ENCODE measurements at regions not wholly inside any gene's neighbourhood (a gene's known extent, or its start where the extent isn't known, plus 50 kb on each side); places are given as distances from the start of the nearest gene placed in this dataset.

DNA sequence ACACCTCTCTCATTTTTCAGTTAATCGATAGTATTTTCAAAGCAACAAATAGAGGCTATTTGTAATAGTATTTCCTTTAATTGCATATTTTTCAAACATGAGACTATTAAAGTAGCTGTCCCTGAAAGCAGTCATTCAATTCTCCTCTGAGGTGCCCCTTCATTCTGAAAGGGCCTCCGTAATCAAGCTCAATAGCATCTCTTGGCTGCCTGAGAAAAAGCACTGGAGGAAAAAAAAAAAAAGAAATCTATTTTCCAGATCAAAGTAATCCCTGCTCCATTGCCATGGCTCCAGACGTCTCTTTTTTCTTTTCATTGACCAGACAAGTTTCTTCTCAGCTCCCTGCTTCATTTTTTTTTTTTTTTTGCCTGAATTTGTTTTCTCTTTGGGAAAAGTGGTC is 154.5 kb upstream of the BLID start:
- Mint-ChIP-seq H3K27me3 (ENCODE audit: low read depth, poor library complexity) (peaks cover 3% of the 10 kb centered on the region), H3K27ac (no peak overlapping the region), H3K4me1 (peaks cover 24% of the 10 kb centered on the region), H3K36me3 (ENCODE audit: low read depth) (no peaks in the 10 kb centered on the region), H3K4me3 (no peak overlapping the region), H3K9me3 (no peaks in the 10 kb centered on the region)
- DNase-seq = no peak
- TF ChIP-seq, protein P1, sequence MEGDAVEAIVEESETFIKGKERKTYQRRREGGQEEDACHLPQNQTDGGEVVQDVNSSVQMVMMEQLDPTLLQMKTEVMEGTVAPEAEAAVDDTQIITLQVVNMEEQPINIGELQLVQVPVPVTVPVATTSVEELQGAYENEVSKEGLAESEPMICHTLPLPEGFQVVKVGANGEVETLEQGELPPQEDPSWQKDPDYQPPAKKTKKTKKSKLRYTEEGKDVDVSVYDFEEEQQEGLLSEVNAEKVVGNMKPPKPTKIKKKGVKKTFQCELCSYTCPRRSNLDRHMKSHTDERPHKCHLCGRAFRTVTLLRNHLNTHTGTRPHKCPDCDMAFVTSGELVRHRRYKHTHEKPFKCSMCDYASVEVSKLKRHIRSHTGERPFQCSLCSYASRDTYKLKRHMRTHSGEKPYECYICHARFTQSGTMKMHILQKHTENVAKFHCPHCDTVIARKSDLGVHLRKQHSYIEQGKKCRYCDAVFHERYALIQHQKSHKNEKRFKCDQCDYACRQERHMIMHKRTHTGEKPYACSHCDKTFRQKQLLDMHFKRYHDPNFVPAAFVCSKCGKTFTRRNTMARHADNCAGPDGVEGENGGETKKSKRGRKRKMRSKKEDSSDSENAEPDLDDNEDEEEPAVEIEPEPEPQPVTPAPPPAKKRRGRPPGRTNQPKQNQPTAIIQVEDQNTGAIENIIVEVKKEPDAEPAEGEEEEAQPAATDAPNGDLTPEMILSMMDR (IDR thresholded peaks at IDR 0.05) = no peak

DNA sequence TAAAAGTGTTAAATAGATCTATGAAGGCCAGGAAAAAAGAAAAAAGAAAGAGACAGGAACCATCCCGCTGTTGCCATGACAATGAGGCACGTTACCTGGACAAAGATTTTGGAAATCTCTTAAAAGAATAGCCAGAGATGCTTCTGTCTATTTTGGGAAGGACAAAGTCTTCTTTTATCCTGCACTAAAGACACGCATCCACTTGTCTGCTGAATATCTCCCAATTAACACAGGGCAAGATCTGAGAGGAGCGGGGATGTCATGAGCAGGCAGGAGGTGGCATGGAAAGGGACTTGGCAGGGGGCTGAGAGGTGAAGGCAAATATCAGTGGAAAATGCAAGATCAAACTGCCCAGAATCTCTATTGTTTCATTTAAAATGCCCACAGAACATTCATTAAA is 153.8 kb upstream of the BLID start:
- H3K27ac Mint-ChIP-seq = no peak overlapping the region
- H3K27me3 Mint-ChIP-seq (ENCODE audit: low read depth, poor library complexity) = peaks cover 3% of the 10 kb centered on the region
- no peaks in the 10 kb centered on the region for H3K9me3 Mint-ChIP-seq
- TF ChIP-seq, protein P1 (IDR thresholded peaks at IDR 0.05) = no peak
- DNase-seq = no peak
- peaks cover 24% of the 10 kb centered on the region for H3K4me1 Mint-ChIP-seq
- no peak overlapping the region for H3K4me3 Mint-ChIP-seq
- no peaks in the 10 kb centered on the region for H3K36me3 Mint-ChIP-seq (ENCODE audit: low read depth)

DNA sequence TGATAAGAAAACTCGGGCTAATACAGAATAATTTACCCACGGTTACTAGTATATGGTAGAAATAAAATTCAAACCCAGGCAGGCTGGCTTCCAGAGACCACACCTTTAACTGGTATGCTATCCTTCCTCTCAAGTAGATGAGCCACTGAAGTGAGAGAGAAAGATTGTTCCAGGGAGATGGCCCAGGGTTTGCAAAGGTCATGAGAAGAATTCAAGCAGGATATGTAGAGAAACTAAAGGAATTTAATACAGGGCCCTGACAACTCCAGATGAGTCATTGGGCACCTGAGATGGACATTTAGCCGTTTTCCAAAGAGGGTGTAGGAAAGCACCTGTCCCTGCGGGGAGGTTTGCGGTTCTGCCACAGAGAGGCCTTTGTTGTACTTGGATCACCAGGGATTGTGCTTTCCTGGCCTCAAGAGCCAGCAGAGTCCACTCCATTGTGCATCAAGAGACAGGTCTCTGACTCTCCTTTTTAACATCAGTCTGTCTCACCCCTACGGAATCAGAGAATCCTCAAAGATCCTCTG is 152.7 kb upstream of the BLID start:
- peaks cover 5% of the 10 kb centered on the region for H3K9me3 Mint-ChIP-seq
- no peak overlapping the region for H3K27ac Mint-ChIP-seq
- no peak for DNase-seq
- peaks cover 20% of the 10 kb centered on the region for H3K4me1 Mint-ChIP-seq
- no peak overlapping the region for H3K4me3 Mint-ChIP-seq
- no peaks in the 10 kb centered on the region for H3K36me3 Mint-ChIP-seq (ENCODE audit: low read depth)
- TF ChIP-seq, protein P1 (IDR thresholded peaks at IDR 0.05) = no peak
- peaks cover 3% of the 10 kb centered on the region for H3K27me3 Mint-ChIP-seq (ENCODE audit: low read depth, poor library complexity)

DNA sequence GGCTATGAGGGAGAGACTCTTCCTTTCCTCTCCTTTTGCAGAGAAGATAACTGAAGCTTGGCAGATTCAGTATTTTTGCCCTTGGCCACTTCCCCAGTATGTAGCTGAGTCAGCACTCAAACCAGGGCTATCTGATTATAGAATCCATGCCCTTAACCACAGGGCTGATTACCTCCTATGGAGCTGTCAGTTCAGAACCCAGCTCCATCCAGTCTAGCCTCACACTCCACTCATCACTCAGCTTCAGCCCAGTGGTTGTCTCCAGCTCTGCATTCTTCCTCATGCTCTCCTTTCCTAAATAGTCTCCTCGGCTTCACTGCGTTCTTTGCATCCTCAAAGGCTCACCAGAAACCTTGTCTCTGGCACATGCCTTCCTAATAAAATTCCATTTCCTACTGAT is 151.6 kb upstream of the BLID start:
- TF ChIP-seq, protein P1 (IDR thresholded peaks at IDR 0.05) = no peak
- Mint-ChIP-seq H3K27me3 (ENCODE audit: low read depth, poor library complexity) (peaks cover 3% of the 10 kb centered on the region), H3K4me3 (no peak overlapping the region), H3K27ac (no peak overlapping the region), H3K9me3 (peaks cover 5% of the 10 kb centered on the region), H3K36me3 (ENCODE audit: low read depth) (no peaks in the 10 kb centered on the region), H3K4me1 (peaks cover 20% of the 10 kb centered on the region)
- no peak for DNase-seq

DNA sequence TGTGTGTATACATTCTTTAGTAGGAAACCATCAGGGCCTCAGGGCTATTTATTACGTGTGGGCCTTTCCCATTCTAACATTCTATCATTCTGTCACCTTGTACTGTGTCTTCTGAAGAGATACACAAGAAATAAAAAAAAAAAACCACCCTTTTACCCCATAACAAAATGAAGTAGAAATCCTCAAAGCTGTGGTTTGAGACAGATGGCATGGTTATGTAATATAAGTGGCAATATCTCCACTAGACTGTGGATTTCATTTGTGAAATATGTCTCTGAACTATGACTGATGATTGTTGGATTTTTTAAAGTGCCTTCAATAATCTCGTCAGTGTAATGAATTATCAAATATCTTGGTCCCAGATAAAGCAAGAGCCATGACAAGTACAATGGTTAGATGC is 150.0 kb upstream of the BLID start:
- Mint-ChIP-seq H3K9me3 (peaks cover 5% of the 10 kb centered on the region), H3K4me3 (no peak overlapping the region), H3K4me1 (peaks cover 14% of the 10 kb centered on the region), H3K27me3 (ENCODE audit: low read depth, poor library complexity) (peaks cover 3% of the 10 kb centered on the region), H3K36me3 (ENCODE audit: low read depth) (no peaks in the 10 kb centered on the region), H3K27ac (no peak overlapping the region)
- DNase-seq = no peak
- TF ChIP-seq, protein P1 (IDR thresholded peaks at IDR 0.05) = no peak

DNA sequence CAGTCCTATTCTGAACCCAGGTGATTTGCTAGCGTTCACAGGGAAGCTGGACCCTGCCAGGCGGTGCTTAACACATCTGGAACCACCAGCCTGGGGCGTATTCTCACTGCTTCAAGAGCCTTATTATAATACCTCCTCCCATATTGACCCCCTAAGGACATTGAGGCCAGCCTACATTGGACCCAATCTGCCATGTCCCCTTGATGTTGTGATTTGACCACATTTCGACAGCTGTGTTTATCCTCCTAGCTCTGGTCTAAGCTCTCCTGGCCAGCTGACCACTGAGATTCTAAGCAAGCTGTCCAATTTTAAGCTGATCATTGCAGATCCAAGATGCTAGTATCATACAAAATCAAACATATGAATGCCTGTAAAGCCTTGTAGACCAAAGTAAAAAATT is 148.1 kb upstream of the BLID start:
- H3K4me1 Mint-ChIP-seq = no peaks in the 10 kb centered on the region
- no peak overlapping the region for H3K27ac Mint-ChIP-seq
- TF ChIP-seq, protein P1 (IDR thresholded peaks at IDR 0.05) = no peak
- peaks cover 3% of the 10 kb centered on the region for H3K27me3 Mint-ChIP-seq (ENCODE audit: low read depth, poor library complexity)
- H3K9me3 Mint-ChIP-seq = peaks cover 5% of the 10 kb centered on the region
- no peak overlapping the region for H3K4me3 Mint-ChIP-seq
- DNase-seq = no peak
- no peaks in the 10 kb centered on the region for H3K36me3 Mint-ChIP-seq (ENCODE audit: low read depth)
